Fibroblast of pulmonary artery (primary cell): ENCODE measurements at regions not wholly inside any gene's neighbourhood (a gene's known extent, or its start where the extent isn't known, plus 50 kb on each side); places are given as distances from the start of the nearest gene placed in this dataset.
A peak's percentile ranks its signal among the peaks of the same experiment; 100 is the strongest.

Source experiments
- DNase-seq: peaks from one replicate; pipeline ENCODE4 v3.0.0-alpha.2; 2010; ENCODE audit warnings: low read depth
- H3K4me3 ChIP-seq: replicated peaks from 2 replicates; pipeline ENCODE4 v1.5.1; 2011; ENCODE audit warnings: low read depth, mild to moderate bottlenecking, control low read depth, low read length, moderate library complexity
- CTCF ChIP-seq: IDR thresholded peaks from 2 replicates; pipeline ENCODE4 v1.5.1; 2011; ENCODE audit warnings: mild to moderate bottlenecking, control low read depth, low read length, inconsistent platforms; ENCODE audit errors: missing control alignments

GRCh38 chr7:110076194-110076593, 1014.7 kb upstream of the LRRN3 start:
- no peak for DNase-seq
- no peak for TF ChIP-seq CTCF
- no peak overlapping the region for H3K4me3 ChIP-seq

- no peak for TF ChIP-seq CTCF
- H3K4me3 ChIP-seq: no peak overlapping the region
- DNase-seq: no peak
These were observed 1006.6 kb upstream of the LRRN3 start for GRCh38 chr7:110084181-110084807.

GRCh38 chr7:110090110-110090820, 1000.7 kb upstream of the LRRN3 start:
- TF ChIP-seq CTCF: peak; percentile 38
- DNase-seq: peak; percentile 31
- H3K4me3 ChIP-seq: no peak overlapping the region

- DNase-seq: no peak
- no peak for TF ChIP-seq CTCF
- H3K4me3 ChIP-seq: no peak overlapping the region
These were observed 995.4 kb upstream of the LRRN3 start for GRCh38 chr7:110095372-110096052.

GRCh38 chr7:110104243-110104642, 986.7 kb upstream of the LRRN3 start:
- no peak for DNase-seq
- no peak for TF ChIP-seq CTCF
- H3K4me3 ChIP-seq: no peak overlapping the region

GRCh38 chr7:110105307-110105706, 985.6 kb upstream of the LRRN3 start:
- no peak overlapping the region for H3K4me3 ChIP-seq
- no peak for TF ChIP-seq CTCF
- no peak for DNase-seq
